RWPE1 (cell line): ENCODE measurements at regions not wholly inside any gene's neighbourhood (a gene's known extent, or its start where the extent isn't known, plus 50 kb on each side); places are given as distances from the start of the nearest gene placed in this dataset.

Experiments
- CTCF ChIA-PET: fragments of 350-600 bp; sonication (Branson Sonifier 250); formaldehyde crosslinking; extraction: SDS; loops from one replicate; lab custom pipeline; 2021; lab: Yijun Ruan, JAX
- POLR2A ChIA-PET: fragments of 400-600 bp; formaldehyde crosslinking; extraction: SDS; loops from one replicate; lab custom pipeline; 2020; ENCODE audit warnings: antibody characterized with exemption; ENCODE audit not compliant: low non-redundant PET; lab: Yijun Ruan, JAX
- DNase-seq: peaks from one replicate; pipeline ENCODE4 v3.0.0; 2012; ENCODE audit warnings: low spot score
- H3K27ac ChIP-seq: fragments of 450-650 bp; 2 replicates; pipeline ENCODE4 v1.5.1; 2017
- CTCF ChIP-seq: fragments of 450-650 bp; conservative IDR thresholded peaks from 2 replicates; pipeline ENCODE4 v1.5.1; 2017; ENCODE audit warnings: low read depth, mild to moderate bottlenecking

- DNase-seq, result no peak
- CTCF ChIA-PET, result no interaction called here
- no peak overlapping the region for H3K27ac ChIP-seq
- POLR2A ChIA-PET, result no interaction called here
- TF ChIP-seq CTCF, result no peak
Measured at GRCh38 chr18:24766376-24766775, 305.9 kb downstream of the HRH4 start.

GRCh38 chr18:24770311-24771024, 310.0 kb downstream of the HRH4 start:
- ChIA-PET CTCF (no interaction called here), POLR2A (no interaction called here)
- DNase-seq, result no peak
- no peak overlapping the region for H3K27ac ChIP-seq
- no peak for TF ChIP-seq CTCF

- no peak for TF ChIP-seq CTCF
- CTCF ChIA-PET, result no interaction called here
- no peak for DNase-seq
- POLR2A ChIA-PET, result no interaction called here
- no peak overlapping the region for H3K27ac ChIP-seq
Measured at GRCh38 chr18:24771300-24771699, 310.9 kb downstream of the HRH4 start.

- TF ChIP-seq CTCF, result no peak
- CTCF ChIA-PET, result no interaction called here
- H3K27ac ChIP-seq, result no peak overlapping the region
- DNase-seq, result no peak
- POLR2A ChIA-PET, result no interaction called here
Measured at GRCh38 chr18:24773101-24773500, 312.7 kb downstream of the HRH4 start.

GRCh38 chr18:24776019-24776418, 315.6 kb downstream of the HRH4 start:
- POLR2A ChIA-PET, result no interaction called here
- TF ChIP-seq CTCF, result no peak
- CTCF ChIA-PET, result no interaction called here
- DNase-seq, result no peak
- no peak overlapping the region for H3K27ac ChIP-seq

GRCh38 chr18:24778810-24779418, 318.5 kb downstream of the HRH4 start:
- ChIA-PET CTCF (no interaction called here), POLR2A (no interaction called here)
- no peak overlapping the region for H3K27ac ChIP-seq
- no peak for TF ChIP-seq CTCF
- DNase-seq, result no peak
